B cell (primary cell): ENCODE measurements at regions not wholly inside any gene's neighbourhood (a gene's known extent, or its start where the extent isn't known, plus 50 kb on each side); places are given as distances from the start of the nearest gene placed in this dataset.
"Not testable (repeated sequence)": the region's sequence is repeated elsewhere in the genome, so short reads cannot be mapped to it uniquely, and the experiment has no call there.

Experiments used
- ATAC-seq: fragments of 200-7000 bp; cut with Tn5 transposase; one replicate; pipeline ENCODE4 v1.10.0; 2021; ENCODE audit warnings: low read depth, mild to moderate bottlenecking, moderate number of reproducible peaks, moderate library complexity
- CTCF ChIA-PET: fragments of 350-600 bp; sonication (Branson Sonifier 250); formaldehyde crosslinking; loops from one replicate; lab custom pipeline; 2021; ENCODE audit warnings: antibody characterized with exemption, inconsistent platforms; lab: Charles Lee
- POLR2A ChIA-PET: fragments of 350-600 bp; sonication (Branson Sonifier 250); formaldehyde crosslinking; loops from one replicate; lab custom pipeline; 2021; ENCODE audit warnings: antibody characterized with exemption; lab: Charles Lee
- DNase-seq: peaks from one replicate; pipeline ENCODE4 v3.0.0; 2013
- H2AFZ ChIP-seq: 2 replicates; pipeline ENCODE4 v1.6.1; 2012; ENCODE audit warnings: mild to moderate bottlenecking, low read depth, low read length; ENCODE audit not compliant: insufficient read depth, poor library complexity, severe bottlenecking
- H3K27ac ChIP-seq, 2 donors: 1 replicate in 1 of 2; 2 replicates in 1 of 2; pipeline ENCODE4 v1.5.1; 2012 to 2013; ENCODE audit warnings: low read length in 2 of 2, mild to moderate bottlenecking in 2 of 2, moderate library complexity in 1 of 2
- H3K27me3 ChIP-seq, 4 experiments: fragments of 200-600 bp in 1 of 4; sonication (generic) in 1 of 4; replicated peaks in 1 of 4; 1 replicate in 2 of 4; 2 replicates in 2 of 4; pipeline versions ENCODE4 v1.6.1 to v1.7.0; 2013 to 2016; ENCODE audit warnings: low read length in 3 of 4, mild to moderate bottlenecking in 2 of 4, mixed read lengths in 1 of 4, moderate library complexity in 1 of 4; ENCODE audit not compliant: insufficient read depth in 4 of 4, control insufficient read depth in 3 of 4; ENCODE audit errors: control extremely low read depth in 1 of 4
- H3K36me3 ChIP-seq, 2 experiments: replicated peaks in 1 of 2; 1 replicate in 1 of 2; 2 replicates in 1 of 2; pipeline versions ENCODE4 v1.6.1 to v1.7.1; 2013; ENCODE audit warnings: low read length in 1 of 2; ENCODE audit not compliant: insufficient read depth in 2 of 2, control insufficient read depth in 1 of 2; ENCODE audit errors: control extremely low read depth in 1 of 2, extremely low read depth in 1 of 2
- H3K4me1 ChIP-seq, 2 donors: fragments of 200-600 bp in 1 of 2; sonication (generic) in 1 of 2; 1 replicate in 1 of 2; 2 replicates in 1 of 2; pipeline versions ENCODE4 v1.5.1 to v1.6.1; 2013 to 2017; ENCODE audit warnings: low read length in 2 of 2; ENCODE audit not compliant: control insufficient read depth in 2 of 2, insufficient read depth in 2 of 2
- H3K4me2 ChIP-seq: replicated peaks from 2 replicates; pipeline ENCODE3; 2012; ENCODE audit warnings: mild to moderate bottlenecking, low read depth, low read length; ENCODE audit not compliant: poor library complexity, severe bottlenecking
- H3K4me3 ChIP-seq, 5 experiments: fragments of 200-600 bp in 1 of 5; sonication (generic) in 1 of 5; 1 replicate in 3 of 5; 2 replicates in 2 of 5; pipeline versions ENCODE4 v1.5.1 to v1.7.0; 2011 to 2016; ENCODE audit warnings: low read length in 4 of 5, mild to moderate bottlenecking in 4 of 5, low read depth in 2 of 5, control low read depth in 1 of 5, moderate library complexity in 1 of 5; ENCODE audit not compliant: insufficient read depth in 1 of 5; ENCODE audit errors: control extremely low read depth in 1 of 5, extremely low read depth in 1 of 5
- H3K79me2 ChIP-seq: fragments of 200-600 bp; sonication (generic); one replicate; pipeline ENCODE4 v1.6.0; 2016; ENCODE audit warnings: low read length; ENCODE audit not compliant: control insufficient read depth, insufficient read depth
- H3K9ac ChIP-seq: fragments of 200-600 bp; sonication (generic); 2 replicates; pipeline ENCODE4 v1.6.1; 2017; ENCODE audit warnings: mild to moderate bottlenecking, low read length, moderate library complexity
- H3K9me3 ChIP-seq, 3 donors: one replicate each; pipeline versions ENCODE4 v1.6.1 to v1.7.1; 2013; ENCODE audit warnings: low read length in 2 of 3; ENCODE audit not compliant: control insufficient read depth in 2 of 3, insufficient read depth in 1 of 3; ENCODE audit errors: control extremely low read depth in 1 of 3
- H4K20me1 ChIP-seq: 2 replicates; pipeline ENCODE4 v1.6.0; 2012; ENCODE audit warnings: mild to moderate bottlenecking, low read length; ENCODE audit not compliant: insufficient read depth, control insufficient read depth, poor library complexity, severe bottlenecking
- H3K27ac Mint-ChIP-seq: one replicate; pipeline ENCODE4 v1.8.0; 2021; ENCODE audit warnings: mixed read lengths
- H3K27me3 Mint-ChIP-seq: one replicate; pipeline ENCODE4 v1.8.0; 2021; ENCODE audit warnings: mixed read lengths
- H3K4me1 Mint-ChIP-seq: one replicate; pipeline ENCODE4 v1.8.0; 2021; ENCODE audit warnings: mixed read lengths
- H3K4me3 Mint-ChIP-seq: one replicate; pipeline ENCODE4 v1.8.0; 2021; ENCODE audit warnings: mixed read lengths
- H3K9me3 Mint-ChIP-seq: one replicate; pipeline ENCODE4 v1.8.0; 2022; ENCODE audit warnings: mixed read lengths; ENCODE audit not compliant: insufficient read depth
- CTCF ChIP-seq: fragments of 200-600 bp; IDR thresholded peaks from one replicate; pipeline ENCODE4 v1.8.0; 2022; ENCODE audit warnings: antibody characterized with exemption, mild to moderate bottlenecking
- EZH2 ChIP-seq: IDR thresholded peaks from 2 replicates; pipeline ENCODE4 v1.6.1; 2012; ENCODE audit warnings: borderline replicate concordance, low read depth, mild to moderate bottlenecking, moderate library complexity, low read length; ENCODE audit not compliant: insufficient read depth, poor library complexity, severe bottlenecking
- WGBS: methylation state at CpG from one replicate; pipeline ENCODE4 v1.1.5; 2013; ENCODE audit warnings: missing lambda C conversion rate; ENCODE audit not compliant: insufficient coverage; 5-methylcytosine and 5-hydroxymethylcytosine counted together
- intact Hi-C: fragments of 100-400 bp; cut with micrococcal nuclease; formaldehyde crosslinking; loops from one replicate; pipeline ENCODE4 v1.10.0; 2022

- H3K9me3 Mint-ChIP-seq, H3K4me1 Mint-ChIP-seq, H3K27me3 ChIP-seq, CTCF ChIA-PET, ATAC-seq, H3K27ac Mint-ChIP-seq, H3K4me3 Mint-ChIP-seq, H3K9me3 ChIP-seq, H3K4me3 ChIP-seq, H3K79me2 ChIP-seq, H3K27ac ChIP-seq, H2AFZ ChIP-seq, DNase-seq, H4K20me1 ChIP-seq, H3K4me2 ChIP-seq, H3K36me3 ChIP-seq, intact Hi-C loops, H3K27me3 Mint-ChIP-seq, H3K4me1 ChIP-seq, POLR2A ChIA-PET, H3K9ac ChIP-seq: not testable (repeated sequence)
- WGBS = 100% methylated on average over 2 of the region's 2 CpGs
Measured at GRCh38 chr15:84094720-84095119, 140.9 kb upstream of the GOLGA6L4 start.

GRCh38 chr15:84097053-84097452 is 138.5 kb upstream of the GOLGA6L4 start:
- no CpG with 5 or more reads among the region's 3 CpGs for whole genome bisulfite sequencing

GRCh38 chr15:84098604-84099003 is 137.0 kb upstream of the GOLGA6L4 start:
- Histone ChIP-seq H3K9me3 (no peaks in the 10 kb centered on the region), H3K9ac (no peak overlapping the region), H3K27me3 (peaks cover 0 to 8% (median 5%) of the 10 kb centered on the region in 4 experiments), H3K4me1 (peaks cover 5 to 8% of the 10 kb centered on the region in 2 donors), H3K79me2 (no peaks in the 10 kb centered on the region), H3K4me2 (no peak overlapping the region), H3K4me3 (no peak overlapping the region), H3K36me3 (no peaks in the 10 kb centered on the region), H2AFZ (no peak overlapping the region), H3K27ac (no peak overlapping the region), H4K20me1 (no peaks in the 10 kb centered on the region)
- TF ChIP-seq CTCF = no peak
- no peak for TF ChIP-seq EZH2
- DNase-seq = no peak
- ChIA-PET CTCF (no interaction called here), POLR2A (no interaction called here)
- no peak for ATAC-seq
- Mint-ChIP-seq H3K27ac (no peak overlapping the region), H3K27me3 (peaks cover 17% of the 10 kb centered on the region), H3K4me1 (peaks cover 8% of the 10 kb centered on the region), H3K9me3 (no peaks in the 10 kb centered on the region), H3K4me3 (no peak overlapping the region)
- intact Hi-C loops = no loop called here

More at GRCh38 chr15:84097053-84097452, 138.5 kb upstream of the GOLGA6L4 start:
- H3K4me1 ChIP-seq, H3K27me3 ChIP-seq, DNase-seq, ATAC-seq, CTCF ChIA-PET, H3K4me2 ChIP-seq, H3K4me3 Mint-ChIP-seq, H4K20me1 ChIP-seq, intact Hi-C loops, H3K4me1 Mint-ChIP-seq, H3K79me2 ChIP-seq, POLR2A ChIA-PET, H3K36me3 ChIP-seq, H3K9me3 ChIP-seq, H3K27ac ChIP-seq, H3K9ac ChIP-seq, H3K9me3 Mint-ChIP-seq, H2AFZ ChIP-seq, H3K27me3 Mint-ChIP-seq, H3K27ac Mint-ChIP-seq, H3K4me3 ChIP-seq: not testable (repeated sequence)
